NCI-H1694 treated with DMSO at 0.1 percent for 48 hours (cell line): ENCODE measurements at regions not wholly inside any gene's neighbourhood (a gene's known extent, or its start where the extent isn't known, plus 50 kb on each side); places are given as distances from the start of the nearest gene placed in this dataset.
"Not testable (repeated sequence)": the region's sequence is repeated elsewhere in the genome, so short reads cannot be mapped to it uniquely, and the experiment has no call there.

ENCODE experiments used
- DNase-seq: peaks from one replicate; lab custom pipeline; 2025; lab: John Stamatoyannopoulos, UW

DNA sequence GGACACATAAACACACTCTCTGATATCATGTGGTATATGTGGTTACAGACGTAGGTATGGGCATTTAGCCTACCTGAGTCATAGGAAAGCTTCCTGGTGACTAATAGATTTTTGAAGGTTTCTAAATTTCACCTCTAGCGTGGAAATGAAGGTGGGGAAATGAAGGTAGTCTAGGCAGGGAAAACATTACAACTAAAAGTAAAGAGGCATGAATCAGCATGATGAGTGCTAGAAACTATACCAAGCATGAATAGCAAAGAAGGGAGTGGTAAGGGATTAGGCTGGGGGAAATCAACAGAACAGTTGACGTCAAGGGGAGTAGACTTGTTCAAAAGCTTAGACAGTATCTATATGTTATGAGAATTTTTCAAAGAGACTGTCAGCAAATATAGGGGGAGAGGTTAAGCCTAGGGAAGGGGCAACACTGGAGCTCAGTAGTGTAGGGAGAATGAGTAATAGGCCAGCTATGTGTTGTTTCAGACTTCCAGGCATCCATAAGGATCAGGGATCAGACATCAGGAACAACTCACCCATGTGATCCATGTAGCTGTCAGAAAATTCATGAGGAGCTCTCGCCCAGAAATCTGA, 279.3 kb upstream of the DIPK2B start:
- DNase-seq, result no peak

DNA sequence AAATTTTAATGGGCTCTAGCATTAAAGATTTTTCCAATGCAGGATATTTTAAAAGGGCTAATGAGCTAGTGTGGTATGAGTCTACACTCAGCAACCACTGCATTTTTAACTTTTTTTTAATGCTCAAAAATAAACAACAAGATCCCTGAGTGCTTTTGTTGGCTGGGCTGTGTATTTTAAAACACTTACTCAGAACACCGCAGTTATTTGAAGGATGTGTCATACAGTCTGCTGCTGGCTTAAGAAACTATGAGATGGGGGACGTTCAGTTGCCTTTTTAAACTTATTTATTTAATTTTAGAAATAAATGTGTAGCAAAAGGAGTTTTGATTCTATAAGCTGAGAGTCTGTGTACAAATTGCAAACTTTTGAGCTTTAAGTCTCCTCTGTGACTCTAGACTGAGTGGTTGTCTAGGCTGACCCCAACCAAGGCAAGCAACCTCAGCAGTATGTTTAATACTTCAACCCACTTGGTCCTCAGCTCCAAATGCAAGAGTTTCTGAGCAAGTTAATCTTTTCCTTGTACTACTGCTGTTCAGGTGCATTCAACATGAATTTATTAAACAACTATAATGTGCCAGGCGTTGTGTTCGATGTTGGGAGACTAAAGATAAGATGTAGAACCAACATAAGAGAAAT, 278.6 kb upstream of the DIPK2B start:
- no peak for DNase-seq

DNA sequence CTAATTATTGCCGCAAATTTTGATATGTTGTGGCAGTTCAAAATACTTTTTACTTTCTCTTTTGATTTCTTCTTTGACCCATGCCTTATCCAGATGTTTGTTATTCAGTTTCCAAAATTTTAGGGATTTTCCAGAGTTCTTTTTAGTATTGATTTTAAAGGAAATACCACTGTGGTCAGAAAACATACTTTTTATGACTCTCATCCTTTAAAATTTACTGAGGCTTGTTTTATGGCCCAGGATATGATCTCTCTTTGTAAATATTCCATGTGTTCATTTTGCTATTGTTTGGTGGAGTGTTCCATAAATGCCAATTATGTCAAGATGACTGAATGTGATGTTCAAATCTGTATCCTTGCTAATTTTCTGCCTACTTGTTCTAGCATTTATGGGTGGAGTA, 272.3 kb upstream of the DIPK2B start:
- DNase-seq, result no peak

DNA sequence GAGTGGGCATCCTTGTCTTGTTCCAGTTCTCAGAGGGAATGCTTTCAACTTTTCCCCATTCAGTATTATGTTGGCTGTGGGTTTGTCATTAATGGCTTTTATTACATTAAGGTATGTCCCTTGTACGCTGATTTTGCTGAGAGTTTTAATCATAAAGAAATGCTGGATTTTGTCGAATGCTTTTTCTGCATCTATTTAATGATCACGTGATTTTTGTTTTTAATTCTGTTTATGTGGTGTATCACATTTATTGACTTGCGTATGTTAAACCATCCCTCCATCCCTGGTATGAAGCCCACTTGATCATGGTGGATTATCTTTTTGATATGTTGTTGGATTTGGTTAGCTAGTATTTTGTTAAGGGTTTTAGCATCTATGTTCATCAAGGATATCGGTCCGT, 266.9 kb upstream of the DIPK2B start:
- DNase-seq, result not testable (repeated sequence)

DNA sequence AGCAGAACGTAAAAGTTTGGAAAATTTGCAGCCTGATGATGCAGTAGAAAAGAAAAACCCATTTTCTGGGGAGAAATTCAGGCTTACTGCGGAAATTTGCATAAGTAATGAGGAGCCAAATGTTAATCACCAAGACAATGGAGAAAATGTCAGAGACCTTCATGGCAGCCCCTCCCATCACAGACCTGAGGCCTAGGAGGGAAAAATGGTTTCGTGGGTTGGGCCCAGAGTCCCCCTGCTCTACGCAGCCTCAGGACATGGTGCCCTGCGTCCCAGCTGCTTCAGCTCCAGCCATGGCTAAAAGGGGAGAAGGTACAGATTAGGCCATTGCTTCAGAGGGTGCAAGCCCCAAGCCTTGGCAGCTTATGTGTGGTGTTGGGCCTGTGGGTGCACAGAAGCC, 255.1 kb upstream of the DIPK2B start:
- DNase-seq, result not testable (repeated sequence)

DNA sequence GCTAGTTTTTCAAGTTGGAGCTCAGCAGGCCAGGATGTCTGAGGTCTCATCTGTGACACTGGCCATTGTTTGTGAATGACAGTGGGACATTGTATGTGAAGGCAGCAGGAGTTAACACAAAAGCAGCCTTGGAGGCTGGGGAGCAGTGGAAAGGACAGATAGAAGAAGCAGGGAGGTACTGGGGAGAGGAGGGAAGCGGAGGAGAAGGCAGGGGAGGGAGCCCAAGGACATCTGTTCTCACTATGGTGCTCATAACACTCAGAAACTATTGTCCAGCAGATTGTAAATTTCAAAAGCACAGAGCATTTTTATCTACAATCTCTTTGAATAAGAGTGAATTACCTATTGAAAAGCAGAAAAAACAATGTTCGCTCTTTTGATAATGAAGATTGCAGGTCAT, 253.6 kb upstream of the DIPK2B start:
- DNase-seq, result no peak

DNA sequence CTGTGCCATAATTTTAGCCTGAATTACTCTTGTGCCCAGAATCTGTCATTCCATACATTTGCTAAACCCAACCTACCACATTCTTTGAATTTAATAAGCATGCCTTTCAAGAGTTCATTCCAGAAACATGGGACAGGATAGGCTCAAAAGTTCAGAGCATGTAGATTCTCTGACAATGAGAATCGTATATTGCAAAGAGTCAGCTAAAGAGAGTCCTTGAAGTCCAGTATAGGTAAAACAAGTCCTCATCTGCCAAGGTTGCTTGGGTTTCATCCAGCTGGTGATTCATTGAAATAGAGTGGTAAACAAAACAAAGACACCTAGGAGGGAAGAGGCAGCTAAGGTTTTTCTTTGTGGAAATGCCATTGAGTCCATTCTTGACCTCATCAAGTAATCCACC, 249.3 kb upstream of the DIPK2B start:
- no peak for DNase-seq

DNA sequence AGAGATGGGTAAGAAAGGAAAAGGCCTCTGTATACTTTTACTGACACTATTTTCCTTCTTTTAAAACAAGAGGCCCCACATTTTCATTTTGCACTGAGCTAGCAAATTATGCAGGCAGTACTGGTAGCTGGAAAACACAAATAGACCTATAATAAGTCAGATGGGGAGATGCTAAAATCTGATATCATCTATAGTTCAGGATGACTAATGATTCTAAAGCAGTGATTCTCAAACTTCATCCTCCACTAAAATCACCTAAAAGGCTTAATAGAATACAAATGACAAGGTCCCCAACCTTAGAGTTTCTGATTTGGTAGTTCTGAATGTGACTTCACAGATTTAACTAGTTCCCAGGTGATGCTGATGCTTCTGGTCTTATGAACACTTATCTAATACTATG, 247.3 kb upstream of the DIPK2B start:
- no peak for DNase-seq

DNA sequence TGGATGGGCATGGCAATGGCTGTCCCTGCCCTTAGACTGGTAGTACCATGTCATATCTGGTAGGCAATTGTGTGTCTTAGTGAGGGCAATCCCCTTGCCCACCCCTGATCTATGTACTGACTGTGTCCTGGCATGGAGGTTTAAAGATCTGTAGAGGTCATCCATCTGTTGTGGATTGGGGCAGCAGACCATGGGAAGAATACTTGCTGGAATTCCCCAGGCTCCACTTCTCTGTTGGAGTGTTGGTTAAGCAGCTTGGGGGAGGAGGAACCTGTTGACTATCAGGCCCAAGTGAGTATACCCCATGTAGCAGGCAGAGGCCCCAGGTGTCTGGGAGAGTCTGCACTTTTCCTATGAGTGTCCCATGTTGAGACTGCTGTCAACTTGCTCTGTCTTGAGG, 246.7 kb upstream of the DIPK2B start:
- DNase-seq, result no peak

DNA sequence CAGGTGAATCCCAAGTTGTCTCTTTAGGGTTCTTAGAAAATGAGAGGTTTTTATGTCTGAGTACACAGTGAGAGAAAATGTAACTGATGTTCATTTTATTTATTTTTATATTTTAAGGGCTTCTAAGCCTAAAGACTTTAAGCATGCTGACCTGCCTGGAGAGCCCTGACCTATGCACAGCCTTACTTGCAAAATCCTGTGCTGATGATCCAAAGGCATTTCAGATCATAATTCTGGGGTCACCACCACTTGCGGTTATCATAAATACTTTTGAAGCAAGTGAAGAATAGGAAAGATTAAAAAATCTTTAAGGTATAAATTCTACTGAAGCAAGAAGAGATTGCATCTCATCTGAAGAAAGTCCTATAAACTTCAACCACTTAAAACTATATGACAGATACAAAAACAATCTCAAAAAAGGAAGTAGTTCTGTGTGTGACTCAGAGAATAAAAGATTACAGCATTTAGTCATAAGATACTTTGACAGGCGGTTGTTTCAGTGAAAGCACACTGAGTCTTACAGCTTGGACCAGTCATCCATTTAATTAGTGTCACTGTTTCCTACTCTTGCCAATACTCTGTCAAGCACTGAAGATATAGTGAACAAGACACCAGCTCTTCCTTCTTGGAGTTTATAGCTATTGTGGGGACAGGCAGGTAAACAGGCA, 245.2 kb upstream of the DIPK2B start:
- DNase-seq, result no peak

DNA sequence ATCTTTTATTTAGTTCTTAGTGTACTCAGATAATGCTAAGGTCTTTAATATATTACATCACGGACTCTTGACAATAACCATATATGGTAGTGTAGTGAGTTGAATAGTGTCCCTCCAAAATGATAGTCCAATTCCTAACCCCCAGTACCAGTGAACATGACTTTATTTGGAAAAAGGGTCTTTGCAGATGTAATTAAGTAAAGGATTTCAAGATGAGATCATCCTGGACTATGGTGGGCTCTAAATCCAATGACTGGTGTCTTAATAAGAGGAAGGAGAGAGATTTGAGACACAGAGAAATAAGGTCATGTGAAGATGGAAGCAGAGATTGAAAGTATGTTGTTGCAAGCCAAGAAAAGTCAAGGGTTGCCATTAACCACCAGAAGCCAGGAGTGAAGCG, 236.5 kb upstream of the DIPK2B start:
- DNase-seq, result no peak

DNA sequence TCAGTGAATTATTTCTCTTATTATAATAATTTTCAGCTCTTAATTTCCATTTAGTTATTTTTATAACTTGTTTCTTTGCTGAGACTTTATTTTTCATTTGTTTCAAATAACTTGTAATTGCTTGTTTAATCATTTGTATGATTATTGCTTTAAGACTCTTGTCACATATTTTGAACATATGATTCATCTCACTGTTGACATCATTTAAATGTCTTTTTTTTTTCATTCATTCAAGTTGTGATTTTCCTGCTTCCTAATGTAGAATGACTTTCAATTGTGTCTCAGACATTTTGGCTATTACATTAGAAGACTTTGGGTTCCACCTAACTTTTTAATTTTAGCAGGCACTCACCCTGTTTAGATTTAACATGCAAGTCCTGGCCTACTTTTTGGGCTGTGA, 234.8 kb upstream of the DIPK2B start:
- DNase-seq, result no peak

DNA sequence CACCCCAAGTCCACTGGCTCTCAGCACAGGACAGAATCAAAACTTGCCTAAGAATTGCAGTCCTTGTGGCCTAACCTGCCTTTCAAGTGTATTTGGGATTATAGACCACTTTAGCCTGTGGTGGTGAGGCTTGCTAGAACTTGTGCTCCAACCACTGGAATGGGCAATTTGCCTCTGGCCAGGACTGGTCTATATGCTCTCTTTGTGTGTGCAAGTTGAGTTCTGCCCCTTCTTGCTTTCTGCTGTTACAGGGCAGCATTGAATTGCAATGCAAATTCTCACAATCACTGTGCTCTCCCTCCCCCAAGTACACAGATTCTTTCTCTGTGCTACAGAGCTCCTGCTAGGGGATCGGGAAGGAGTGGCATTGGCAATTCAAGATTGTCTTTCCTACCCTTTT, 233.6 kb upstream of the DIPK2B start:
- DNase-seq, result no peak

DNA sequence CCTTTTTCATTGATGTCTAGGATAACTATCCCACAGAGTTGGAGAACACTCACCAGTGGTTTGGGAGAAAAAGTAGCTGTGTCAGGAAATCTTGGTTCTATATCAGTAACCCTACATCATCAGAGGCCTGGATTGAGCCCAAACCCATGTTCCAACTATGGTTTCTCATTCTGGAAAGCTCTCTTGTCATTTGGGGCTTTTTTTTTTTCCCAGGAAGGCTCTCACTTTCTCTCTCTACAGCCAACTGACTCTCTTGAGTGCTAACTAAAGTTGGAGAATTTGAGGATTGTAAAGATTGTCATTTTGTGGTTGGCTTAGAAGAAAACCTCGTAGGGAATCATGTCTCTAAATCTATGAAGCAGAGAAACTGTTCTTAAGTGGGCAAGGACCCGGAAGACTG, 228.2 kb upstream of the DIPK2B start:
- DNase-seq, result no peak

DNA sequence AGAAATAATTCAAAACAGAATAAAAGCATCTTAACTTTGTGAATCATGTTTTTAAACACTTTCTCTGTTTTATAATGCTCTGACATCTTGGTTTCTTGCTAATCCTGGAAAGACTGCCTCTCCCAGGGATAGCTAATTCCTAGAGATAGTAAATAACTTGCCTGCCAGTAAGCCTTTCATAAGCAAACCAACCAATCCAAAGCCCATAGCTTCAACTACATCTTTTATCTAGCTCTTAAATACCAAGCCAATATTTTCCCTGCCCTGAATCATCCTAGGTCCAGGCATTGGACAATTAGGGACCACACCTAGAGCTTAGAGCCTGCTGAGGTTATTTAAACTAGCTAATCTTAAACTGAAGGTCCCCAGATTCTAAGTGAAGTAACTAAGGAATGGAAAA, 223.7 kb upstream of the DIPK2B start:
- no peak for DNase-seq

DNA sequence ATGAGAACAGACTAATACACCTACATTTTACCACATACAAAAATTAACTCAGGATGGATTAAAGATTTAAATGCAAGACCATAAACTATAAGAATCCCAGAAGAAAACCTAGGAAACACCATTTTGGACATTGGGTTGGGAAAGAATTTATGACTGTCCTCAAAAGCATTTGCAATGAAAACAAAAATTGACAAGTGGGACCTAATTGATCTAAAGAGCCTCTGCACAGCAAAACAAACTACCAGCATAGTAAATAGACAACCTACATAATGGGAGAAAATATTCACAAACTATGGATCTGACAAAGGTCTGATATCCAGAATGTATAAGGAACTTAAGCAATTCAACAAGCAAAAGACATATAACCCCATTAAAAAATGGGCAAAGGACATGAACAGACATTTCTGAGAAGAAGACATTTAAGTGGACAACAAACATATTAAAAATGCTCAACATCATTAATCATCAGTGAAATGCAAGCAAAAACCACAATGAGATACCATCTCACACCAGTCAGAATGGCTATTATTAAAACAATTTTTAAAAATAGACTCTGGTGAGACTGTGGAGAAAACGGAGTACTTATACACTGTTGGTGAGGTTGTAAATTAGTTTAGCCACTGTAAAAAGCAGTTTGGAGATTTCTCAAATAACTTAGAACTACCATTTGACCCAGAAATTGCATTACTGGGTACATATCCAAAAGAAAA, 221.7 kb upstream of the DIPK2B start:
- no peak for DNase-seq

DNA sequence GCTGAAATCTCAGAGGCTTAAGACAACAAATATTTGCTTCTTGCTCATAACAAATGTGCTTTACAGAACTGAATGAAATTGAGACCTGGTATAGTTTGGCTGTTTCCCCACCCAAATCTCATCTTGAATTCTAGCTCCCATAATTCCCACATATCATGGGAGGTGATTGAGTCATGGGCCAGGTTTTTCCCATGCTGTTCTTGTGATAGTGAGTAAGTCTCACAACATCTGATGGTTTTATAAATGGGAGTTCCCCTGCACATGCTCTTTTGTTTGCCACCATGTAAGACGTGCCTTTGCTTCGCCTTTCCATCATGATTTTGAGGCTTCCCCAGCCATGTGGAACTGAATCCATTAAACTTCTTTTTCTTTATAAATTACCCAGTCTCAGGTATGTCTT, 221.1 kb upstream of the DIPK2B start:
- no peak for DNase-seq

DNA sequence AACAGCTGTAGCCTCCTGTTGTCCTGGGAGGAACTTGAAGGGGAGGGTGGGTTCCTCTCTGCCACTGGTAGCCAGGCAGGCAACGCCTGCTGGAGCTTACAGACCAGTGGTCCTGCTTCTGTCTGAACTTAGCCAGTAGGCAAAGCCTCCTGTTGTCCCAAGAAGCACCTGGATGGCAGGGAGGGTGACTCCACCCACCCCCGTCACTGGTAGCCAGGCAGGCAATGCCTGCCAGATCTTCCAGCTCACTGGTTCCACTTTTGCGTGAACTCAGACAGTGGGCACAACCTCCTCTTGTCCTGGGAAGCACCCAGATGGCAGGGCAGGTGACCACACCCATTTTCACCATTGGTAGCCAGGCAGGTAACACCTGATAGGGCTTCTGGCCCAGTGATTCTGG, 203.5 kb upstream of the DIPK2B start:
- no peak for DNase-seq

DNA sequence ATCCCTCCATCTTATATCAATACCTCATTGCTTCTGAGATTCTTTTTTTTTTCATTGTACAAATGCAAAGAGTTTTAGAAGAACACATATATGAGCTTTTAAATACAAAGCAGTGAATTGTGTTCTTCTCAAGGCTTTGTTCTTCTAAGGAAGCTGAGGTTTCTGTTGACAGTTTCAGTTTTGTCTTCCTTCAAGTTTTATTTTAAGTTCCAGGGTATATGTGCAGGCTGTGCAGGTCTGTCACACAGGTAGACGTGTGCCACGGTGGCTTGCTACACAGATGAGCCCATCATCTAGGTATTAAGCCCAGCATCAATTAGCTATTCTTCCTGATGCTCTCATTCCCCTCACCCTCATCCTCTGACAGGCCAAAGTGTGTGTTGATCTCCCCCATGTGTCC, 201.2 kb upstream of the DIPK2B start:
- no peak for DNase-seq

DNA sequence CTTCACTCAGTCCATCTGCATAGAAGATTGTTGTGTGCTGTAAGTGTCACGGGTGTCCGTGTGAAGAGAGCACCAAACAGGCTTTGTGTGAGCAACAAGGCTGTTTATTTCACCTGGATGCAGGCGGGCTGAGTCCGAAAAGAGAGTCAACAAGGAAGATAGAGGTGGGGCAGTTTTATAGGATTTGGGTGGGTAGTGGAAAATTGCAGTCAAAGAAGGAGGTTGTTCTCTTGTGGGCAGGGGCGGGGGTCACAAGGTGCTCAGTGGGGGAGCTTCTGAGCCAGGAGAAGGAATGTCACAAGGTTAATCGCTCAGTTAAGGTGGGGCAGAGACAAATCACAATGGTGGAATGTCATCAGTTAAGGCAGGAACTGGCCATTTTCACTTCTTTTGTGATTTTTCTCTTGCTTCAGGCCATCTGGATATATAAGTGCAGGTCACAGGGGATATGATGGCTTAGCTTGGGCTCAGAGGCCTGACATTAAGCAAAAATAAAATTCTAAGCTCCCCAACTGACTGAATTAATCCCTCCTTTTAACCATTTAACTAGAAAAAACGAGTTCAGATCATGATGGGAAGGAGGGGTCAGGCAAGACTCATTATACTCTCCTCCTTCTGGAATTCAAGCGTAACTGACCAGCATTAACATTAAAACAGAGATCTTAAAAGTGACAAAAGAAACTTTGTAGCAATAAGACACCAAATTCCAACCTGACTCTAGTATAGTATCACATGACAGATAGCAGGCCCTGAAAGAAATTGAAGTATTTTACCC, 200.5 kb upstream of the DIPK2B start:
- not testable (repeated sequence) for DNase-seq

DNA sequence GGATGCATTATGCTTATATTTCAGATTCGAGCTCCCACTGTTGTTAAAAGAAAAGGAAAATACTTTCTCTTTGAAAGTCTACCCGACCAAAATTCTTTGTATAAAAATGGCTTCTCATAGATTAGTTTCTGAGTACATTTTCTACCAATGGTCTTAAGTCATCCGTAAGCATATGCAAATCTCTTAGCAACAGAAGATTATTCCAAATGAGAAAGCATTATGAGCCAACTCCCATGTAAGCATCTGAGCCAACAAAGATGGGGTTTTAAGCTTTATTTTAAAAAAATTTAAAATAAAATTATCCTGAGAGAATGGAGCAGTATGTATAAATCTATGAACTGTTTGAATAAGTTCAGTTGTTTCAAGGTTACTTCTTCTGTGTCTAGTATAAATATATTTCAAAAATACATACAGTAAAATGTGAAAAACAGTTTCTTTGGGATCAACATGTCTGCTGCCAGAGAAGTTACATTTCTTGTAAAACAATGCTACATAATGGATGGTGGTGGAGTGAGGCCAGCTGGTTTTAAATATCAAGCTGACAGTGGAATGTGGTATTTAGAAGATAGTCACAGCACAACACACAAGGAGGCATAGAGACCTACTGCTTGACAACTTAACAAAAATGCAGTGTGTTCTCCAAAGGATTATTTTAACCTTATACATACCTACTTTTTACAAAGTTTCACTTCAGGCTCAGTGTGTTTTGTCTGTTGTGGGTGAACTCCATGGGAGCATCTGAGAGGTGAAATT, 199.5 kb upstream of the DIPK2B start:
- no peak for DNase-seq

DNA sequence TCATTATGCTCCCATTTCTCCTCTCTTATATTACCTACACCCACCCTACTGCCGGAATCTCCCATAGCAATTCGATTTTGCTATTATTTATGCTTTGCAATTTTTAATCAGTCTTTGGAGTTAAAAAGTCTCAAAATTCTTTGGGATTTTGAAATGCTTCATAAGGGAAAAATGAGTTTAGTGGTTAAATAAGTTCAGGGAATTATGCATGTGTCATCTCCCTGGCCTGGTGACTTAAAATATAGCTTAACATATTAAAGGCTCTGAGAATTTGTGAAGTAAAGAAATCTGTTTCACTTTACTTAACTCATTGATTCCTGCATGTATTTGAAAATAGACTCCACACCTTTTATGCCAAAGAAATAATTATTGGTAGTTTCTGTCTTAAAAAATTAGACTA, 185.1 kb upstream of the DIPK2B start:
- no peak for DNase-seq
